ENCODE measurements at regions not wholly inside any gene's neighbourhood (a gene's known extent, or its start where the extent isn't known, plus 50 kb on each side); places are given as distances from the start of the nearest gene placed in this dataset.

DNA sequence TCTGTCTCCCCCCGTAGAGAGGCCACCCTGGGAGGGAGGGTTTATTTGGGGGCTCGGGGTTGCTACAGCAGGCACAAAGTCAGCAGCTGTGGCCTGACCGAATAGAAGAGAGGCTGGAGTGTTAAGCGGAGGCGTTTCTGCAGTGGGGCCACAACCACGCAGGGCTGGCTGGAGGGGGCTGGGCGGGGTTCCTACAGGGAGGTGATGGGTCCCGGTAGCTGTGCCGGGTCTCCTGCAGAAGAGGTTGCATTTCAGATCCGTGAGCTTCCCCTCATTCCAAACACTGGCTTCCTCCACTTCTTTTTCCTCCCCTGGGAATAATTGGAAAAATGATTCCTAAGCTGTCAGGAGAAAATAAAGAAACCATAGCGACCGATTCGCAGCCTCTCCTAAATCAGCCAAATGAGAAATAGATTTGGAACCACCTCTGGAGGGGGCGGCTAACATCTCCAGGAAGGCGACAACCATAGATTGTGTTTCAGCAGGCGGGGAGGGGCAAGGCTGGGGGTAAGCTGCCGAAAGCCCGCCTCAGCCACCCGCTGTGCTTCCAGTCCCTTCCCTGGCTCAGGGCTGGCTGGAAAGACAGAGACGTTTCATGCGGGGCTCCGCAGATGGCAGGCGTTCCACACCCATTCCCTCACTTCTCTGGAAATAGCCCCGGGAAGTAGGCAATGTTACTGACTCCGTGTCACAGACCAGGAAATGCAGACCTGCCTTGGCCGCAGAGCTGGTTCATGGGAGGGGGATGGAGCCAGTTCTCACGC is 85.6 kb upstream of the TAF1B start:
- DNase-seq: no peak

GRCh38 chr2:9758741-9759140 is 84.5 kb upstream of the TAF1B start:
- no peak for DNase-seq

- no peak for DNase-seq
Measured at GRCh38 chr2:9760069-9760901, 83.0 kb upstream of the TAF1B start.

- DNase-seq: no peak
Measured at GRCh38 chr2:9760902-9761228, 82.4 kb upstream of the TAF1B start.

GRCh38 chr2:9761577-9761976 is 81.7 kb upstream of the TAF1B start:
- no peak for DNase-seq

DNA sequence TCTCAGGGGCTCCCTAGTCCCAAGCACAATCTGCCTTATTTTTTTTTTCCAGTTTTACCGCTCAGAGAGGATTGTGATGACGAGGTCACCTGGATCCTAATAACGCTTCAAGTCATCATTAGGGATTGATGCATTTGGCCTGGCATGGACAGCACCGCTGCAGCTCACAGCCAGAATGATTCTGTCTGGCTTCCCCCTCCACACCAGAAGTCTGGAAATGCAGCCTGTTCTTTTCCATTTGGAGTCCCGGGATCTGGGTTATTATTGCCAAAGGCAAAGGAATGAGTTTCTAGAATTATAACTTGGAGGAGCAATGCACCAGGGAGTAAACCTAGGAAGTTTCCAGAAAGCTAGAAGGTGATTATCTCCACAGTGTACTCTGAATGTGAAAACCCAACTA is 81.1 kb upstream of the TAF1B start:
- no peak for DNase-seq

DNA sequence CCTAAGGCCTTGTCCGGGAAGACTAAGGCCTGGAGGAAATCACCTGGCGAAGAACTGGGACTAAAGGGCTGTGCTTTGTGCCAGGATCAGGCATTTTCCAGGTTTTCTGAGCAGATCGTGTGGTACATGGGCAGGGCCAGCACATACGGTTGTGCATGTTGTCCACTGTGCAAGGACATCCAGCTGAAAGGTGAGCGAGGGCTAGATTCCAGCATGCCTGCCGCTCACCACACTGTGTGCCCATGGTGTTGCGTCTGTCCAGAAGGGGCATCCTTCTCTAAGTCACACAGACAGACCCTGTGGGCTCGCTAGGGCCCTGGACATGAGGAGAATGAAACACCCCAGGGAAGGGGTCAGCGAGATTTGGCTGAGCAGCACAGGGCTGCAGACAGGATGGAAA is 80.3 kb upstream of the TAF1B start:
- DNase-seq: no peak

DNA sequence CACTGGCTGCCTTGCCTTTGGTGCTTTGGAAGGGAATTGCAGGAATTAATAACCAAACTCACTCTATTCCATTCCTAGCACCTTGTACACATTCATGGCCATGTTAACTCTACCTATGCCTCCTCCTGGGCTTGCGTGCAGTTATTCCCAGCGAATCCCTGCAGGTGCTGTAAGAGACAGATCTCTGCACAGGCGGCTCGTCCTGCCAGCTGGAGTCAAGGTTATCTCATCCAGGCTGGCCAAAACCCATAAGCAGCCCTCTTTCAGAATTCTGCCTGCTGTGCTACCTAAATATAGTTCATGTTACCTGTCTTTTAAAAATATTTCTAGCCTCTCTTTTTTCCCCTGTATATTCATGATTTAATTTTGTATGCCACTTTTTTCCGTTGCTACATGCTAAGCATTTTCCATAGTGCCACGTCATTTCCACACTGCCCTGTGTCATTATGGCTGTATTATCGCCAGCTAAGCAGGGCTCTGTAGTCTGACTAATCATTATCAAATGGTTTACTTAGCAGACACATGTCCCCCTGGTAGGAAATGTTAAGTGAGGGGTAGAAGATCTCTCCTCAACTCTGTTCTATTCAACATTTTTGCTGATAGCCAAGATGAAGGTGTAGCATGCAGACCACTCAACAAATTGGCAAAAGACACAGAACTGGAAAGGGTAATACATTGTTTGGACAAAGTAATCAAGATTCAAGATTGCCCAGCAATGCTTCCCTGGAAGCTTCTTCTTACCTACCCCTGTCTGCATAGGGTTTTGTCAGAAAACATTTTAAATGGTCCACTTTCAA is 79.7 kb upstream of the TAF1B start:
- peak in 1 of 5 donors; percentile 58 for DNase-seq

DNA sequence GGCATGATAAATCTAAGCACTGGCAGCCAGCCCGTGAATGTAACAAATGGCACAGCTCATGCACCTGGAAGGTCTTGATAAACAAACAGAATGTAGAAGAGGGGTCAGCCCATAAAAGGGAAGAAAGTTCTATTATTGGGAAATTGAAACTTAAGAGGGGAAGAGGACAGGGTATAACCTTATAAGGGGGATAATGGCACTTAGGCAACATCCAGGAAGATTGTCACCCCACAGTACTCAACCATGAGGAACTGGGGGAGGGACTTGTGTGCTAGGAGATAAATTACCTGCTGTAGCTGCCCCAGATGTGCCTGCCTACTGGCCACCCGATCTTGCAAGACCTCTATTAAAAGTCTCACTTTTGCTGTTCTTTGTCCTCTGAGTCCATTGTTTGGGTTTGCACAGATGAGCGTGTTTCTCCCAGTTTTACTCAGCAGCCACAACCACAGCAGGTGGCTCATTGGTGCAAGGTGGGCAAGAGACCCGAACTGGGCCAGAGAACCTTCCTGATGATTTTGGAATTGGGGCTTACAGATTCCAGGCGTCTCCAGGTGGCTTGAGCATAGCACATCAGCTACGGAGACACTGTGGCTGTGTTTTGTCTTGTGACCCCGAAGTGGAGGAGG is 79.0 kb upstream of the TAF1B start:
- no peak for DNase-seq

GRCh38 chr2:9765611-9766531 is 77.4 kb upstream of the TAF1B start:
- no peak for DNase-seq

- no peak for DNase-seq
Measured at GRCh38 chr2:9767656-9768281, 75.5 kb upstream of the TAF1B start.

GRCh38 chr2:9768388-9768787 is 74.9 kb upstream of the TAF1B start:
- no peak for DNase-seq

DNA sequence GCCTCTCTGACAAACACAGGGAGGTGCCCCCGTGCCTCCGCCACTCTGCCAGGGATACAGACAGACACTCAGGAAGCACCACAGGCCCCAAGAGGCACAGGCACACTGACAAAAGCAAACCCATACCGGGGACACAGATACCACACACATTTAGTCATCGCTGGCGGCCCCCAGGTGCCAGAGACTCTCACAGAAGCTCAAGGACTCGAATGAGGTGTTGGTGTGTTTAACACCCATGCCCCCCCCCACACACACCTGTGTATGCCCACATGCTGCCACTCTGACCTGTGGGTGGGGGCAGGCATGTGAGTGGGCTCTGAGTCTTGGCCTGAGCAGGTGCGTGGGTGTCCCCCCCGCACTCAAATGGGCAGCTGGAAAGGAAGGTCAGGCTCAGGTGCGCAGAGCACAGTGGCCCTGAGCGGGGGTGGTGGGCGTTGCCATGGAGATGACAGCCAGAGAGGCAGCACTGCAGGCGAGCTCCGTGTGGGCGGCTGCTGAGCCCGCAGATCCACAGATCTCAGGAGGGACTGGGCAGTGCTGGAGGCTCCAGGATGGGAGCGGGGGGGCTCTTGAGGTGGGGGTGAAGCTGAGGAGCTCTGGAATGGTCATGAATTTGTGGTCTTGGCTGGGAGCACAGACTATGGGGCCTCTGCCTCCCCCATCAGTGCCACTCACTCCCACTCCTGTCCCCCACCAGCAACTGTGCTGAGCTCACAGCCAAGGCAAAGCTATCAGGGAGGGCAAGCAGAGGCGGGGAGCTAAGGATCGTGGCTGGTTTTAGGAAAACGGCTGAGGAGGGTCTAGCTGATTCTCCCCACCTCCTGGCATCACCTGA is 73.9 kb upstream of the TAF1B start:
- no peak for DNase-seq

- DNase-seq: no peak
Measured at GRCh38 chr2:9770006-9770307, 73.3 kb upstream of the TAF1B start.

DNA sequence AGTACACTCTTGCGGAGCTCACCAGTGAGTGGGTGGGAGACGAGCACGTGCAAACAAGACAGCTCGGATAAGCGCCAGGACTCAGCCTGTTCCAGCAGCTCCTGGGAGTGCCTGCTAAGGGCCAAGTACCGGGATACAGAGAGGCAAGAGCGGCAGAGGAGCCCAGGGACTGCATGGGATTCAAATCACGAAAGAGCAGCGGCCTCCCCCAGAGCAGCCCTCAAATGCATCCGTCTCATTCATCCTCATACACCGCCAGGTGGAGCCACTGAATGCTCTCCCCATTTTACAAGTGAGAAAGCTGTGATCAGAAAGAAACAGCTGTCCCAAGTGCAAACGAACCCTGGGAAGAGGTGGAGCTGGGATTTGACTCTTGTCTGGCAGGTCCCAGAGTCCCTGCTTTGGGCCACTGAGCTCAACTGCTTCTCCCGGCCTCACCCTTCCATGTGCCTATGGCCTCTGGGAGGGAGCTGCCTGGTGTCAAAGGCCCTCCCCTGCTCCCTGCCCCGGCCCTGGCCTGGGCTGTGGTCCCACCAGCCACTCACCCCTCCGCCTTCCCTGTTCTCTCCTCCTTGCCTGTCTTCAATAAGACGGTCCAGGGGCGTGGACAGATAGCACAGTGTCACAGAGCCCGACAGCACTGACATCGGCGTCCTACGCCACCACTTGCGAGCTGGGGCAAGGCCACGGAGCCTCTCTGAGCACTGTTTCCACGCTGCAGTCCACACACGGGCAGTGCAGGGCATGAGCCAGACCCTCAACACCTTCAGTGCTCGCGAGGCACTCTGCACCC is 72.8 kb upstream of the TAF1B start:
- peak in 2 of 5 donors; percentile 33 to 65 for DNase-seq

DNA sequence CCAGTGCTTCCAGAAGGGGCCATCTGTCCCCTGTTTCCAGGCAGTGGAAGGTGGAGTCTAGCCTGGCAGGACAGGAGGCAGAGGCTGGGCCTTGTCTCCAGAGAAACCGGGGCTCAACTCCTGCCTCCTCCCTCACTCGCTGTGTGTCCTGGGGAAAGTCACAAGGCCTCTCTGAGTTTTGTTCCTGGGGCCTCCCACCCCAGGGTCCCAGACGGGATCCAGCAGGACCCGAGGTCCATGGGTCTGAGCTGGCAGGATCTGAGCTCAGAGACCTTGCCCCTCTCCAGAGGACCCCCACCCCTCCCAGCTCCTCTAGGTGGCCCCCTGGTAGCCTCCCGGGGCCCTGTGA is 72.2 kb upstream of the TAF1B start:
- no peak for DNase-seq

DNA sequence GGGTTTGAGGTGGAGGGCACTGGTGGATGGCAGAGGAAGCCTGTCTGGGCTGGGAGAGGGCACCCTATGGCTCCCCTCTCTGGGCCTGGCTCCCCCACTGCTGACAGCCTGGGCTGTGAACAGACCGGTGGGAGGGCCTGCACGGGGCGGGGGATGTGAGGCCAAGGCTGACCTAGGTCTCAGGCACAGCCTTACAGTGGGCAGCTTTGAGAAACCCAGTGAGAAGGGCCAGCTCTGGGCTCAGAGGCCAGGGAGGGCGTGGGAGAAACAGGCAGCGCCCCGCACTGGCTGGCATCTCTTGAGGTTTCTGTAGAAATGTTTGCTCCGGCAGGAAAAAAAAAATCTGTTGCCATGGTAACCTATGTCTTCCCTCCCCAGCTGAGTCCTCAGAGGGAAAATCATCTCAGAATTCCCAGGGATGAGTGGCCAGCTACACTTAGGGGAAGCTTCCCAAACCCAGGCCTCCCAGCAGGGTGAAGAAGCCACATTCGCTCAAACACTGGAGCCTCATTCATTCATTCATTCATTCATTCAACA is 71.7 kb upstream of the TAF1B start:
- no peak for DNase-seq

GRCh38 chr2:9772035-9772998 is 71.0 kb upstream of the TAF1B start:
- DNase-seq: no peak
